HFF-Myc (cell line): ENCODE measurements at regions not wholly inside any gene's neighbourhood (a gene's known extent, or its start where the extent isn't known, plus 50 kb on each side); places are given as distances from the start of the nearest gene placed in this dataset.

Experiments
- DNase-seq: peaks from one replicate; pipeline ENCODE4 v3.0.0-alpha.2; 2011; ENCODE audit warnings: low read depth; ENCODE audit errors: extremely low read depth
- H3K4me3 ChIP-seq: replicated peaks from 2 replicates; pipeline ENCODE4 v1.5.1; 2011; ENCODE audit warnings: low read depth, mild to moderate bottlenecking, control low read depth, low read length
- TF ChIP-seq, protein P1 (sequence below): IDR thresholded peaks from 2 replicates; pipeline ENCODE4 v1.5.1; 2012; ENCODE audit warnings: mild to moderate bottlenecking, low read depth, low read length, control low read depth; ENCODE audit errors: missing control alignments

DNA sequence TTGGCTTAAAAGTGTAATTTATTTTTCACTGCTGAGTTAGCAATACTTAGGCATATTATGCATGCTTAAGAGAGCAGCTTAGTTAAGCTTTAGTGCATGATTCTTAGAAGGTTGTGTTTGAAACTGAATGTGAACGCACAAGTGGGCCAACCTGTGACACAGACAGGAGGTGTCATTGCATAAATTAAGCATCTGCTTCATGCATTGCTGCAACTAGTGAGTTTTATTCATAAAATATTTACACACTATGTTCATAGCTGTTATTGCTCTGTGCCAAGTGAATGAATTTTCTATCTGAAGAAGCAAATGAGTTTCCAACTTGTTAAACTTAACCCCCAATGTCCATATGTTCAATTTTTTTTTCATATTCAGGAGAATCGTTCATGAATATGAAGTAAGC, 806.4 kb downstream of the GALR1 start:
- TF ChIP-seq, protein P1, sequence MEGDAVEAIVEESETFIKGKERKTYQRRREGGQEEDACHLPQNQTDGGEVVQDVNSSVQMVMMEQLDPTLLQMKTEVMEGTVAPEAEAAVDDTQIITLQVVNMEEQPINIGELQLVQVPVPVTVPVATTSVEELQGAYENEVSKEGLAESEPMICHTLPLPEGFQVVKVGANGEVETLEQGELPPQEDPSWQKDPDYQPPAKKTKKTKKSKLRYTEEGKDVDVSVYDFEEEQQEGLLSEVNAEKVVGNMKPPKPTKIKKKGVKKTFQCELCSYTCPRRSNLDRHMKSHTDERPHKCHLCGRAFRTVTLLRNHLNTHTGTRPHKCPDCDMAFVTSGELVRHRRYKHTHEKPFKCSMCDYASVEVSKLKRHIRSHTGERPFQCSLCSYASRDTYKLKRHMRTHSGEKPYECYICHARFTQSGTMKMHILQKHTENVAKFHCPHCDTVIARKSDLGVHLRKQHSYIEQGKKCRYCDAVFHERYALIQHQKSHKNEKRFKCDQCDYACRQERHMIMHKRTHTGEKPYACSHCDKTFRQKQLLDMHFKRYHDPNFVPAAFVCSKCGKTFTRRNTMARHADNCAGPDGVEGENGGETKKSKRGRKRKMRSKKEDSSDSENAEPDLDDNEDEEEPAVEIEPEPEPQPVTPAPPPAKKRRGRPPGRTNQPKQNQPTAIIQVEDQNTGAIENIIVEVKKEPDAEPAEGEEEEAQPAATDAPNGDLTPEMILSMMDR = no peak
- no peak overlapping the region for H3K4me3 ChIP-seq
- no peak for DNase-seq

DNA sequence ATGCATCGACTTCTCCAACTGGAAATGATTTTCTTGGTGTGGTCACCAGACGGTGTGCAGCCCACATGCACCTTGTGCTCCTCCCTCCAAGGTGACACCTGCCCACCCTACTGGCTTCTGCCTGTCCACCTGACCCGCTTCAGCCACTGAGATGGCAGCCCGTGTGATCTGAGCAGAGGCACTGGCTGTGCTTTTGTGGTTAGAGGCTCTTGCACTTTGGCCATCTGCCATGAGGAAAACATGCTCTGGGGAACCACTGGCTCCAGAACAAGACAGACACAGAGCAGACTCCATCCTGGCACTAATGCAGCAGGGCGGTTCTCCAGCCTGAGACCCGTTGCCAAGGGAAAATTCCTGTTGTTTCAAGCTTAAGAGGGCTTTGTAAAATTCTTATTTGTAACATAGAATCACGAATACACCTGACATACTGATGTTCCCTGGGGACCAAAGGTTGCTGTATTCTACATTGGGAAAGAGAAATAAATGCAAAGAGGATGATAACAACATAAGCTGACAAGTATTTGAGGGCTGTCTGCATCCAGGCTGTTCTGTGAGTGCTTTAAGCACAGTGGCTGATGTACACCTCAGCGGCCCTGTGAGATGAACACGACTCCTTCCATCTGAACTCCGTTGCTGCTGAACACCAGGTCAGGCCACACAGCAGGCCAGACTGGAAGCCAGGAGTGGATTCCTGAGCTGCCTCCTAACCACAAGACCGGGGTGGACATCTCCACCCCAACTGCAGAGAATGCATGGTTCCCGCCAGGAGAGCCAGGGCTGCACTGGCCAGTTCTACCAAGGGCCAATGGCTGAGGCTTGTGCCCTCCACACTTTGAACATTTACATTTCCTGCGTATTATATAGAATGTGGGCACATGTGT, 820.4 kb downstream of the GALR1 start:
- DNase-seq = no peak
- TF ChIP-seq, protein P1 = no peak
- no peak overlapping the region for H3K4me3 ChIP-seq

DNA sequence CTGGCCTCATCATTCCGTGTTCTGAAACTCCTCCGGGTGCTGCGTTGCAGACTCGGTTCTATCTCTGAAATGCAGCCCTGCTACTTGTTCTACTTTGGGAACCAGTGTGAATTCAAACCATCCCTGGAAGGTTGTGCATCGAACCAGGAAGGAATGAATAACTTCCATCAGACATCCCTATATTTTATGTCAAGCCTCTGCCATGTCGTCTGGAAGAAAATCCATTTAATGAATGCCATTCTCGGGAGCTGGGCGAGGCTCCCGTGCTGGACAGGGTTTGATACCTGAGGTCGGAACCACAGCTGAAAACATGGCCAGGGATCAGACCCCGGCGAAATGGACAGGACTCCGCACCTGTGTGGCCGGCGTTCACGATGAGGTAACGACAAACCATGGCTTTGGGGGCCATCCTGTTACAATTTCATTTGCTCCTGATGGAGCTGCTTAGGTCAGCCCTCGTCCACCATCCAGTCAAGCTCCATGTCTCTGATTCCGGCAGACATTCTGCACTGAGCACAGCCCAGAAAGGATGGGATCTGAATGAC, 821.6 kb downstream of the GALR1 start:
- TF ChIP-seq, protein P1 = no peak
- no peak overlapping the region for H3K4me3 ChIP-seq
- no peak for DNase-seq

DNA sequence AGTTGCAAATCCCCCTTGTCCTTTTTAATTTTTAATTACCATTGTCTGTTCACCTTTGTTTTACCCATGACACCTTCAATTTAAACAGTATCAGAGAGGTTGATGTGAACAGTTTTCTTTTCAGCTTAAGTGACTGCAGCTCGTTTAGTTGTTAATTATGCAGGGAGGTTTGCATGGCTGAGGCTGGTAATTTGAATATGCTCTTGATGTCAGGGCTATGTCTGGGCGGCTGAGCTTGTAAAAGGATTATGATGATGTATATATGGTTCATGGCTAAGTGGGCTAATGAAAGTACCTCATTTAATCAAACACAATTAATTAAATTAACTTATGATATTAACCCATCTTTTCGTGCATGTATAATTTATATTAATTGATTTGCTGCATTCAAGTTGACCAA, 822.1 kb downstream of the GALR1 start:
- TF ChIP-seq, protein P1 = no peak
- no peak overlapping the region for H3K4me3 ChIP-seq
- no peak for DNase-seq

DNA sequence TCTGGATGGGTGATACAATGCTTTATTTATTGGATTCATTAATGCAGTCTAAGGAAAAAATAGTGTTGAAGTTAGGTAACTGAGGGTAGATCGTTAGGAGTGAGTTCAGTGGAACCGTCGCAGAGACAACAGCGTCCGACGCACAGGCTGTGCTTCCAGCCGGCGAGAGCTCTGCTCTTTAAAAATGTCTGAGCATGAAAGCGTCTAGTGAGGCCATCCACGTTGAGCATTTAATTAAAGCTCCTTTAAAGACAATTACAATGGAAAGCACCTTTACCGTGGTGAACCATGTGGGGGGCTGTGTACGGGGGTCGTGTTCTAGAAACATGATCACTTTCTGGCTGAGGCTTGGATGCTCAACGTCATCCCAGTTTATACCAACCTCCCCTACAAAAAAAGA, 822.7 kb downstream of the GALR1 start:
- TF ChIP-seq, protein P1 = no peak
- no peak overlapping the region for H3K4me3 ChIP-seq
- DNase-seq = no peak

DNA sequence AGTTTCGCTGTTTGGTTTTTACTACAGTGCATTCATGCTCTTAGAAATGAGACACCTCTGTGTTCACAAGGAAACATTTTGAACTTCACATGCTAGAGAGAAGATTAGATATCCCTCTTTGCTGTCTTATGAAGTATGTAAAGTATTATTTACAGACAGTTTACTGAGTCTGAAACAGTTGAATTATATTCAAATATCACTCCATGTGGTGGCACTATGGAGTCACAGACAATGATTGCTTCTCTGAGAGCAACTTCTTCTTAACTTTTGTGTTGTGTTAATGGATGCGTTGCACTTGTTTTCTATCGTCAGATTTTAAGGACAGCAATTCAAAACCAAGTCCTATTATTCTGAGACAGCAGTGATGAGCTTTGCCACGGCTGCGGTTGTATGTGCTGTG, 823.6 kb downstream of the GALR1 start:
- TF ChIP-seq, protein P1 = no peak
- DNase-seq = no peak
- no peak overlapping the region for H3K4me3 ChIP-seq
